ENCODE measurements at regions not wholly inside any gene's neighbourhood (a gene's known extent, or its start where the extent isn't known, plus 50 kb on each side); places are given as distances from the start of the nearest gene placed in this dataset.

- H3K27ac Mint-ChIP-seq = no peak overlapping the region
These were observed 762.1 kb upstream of the NEGR1 start for GRCh38 chr1:73044241-73045036.

DNA sequence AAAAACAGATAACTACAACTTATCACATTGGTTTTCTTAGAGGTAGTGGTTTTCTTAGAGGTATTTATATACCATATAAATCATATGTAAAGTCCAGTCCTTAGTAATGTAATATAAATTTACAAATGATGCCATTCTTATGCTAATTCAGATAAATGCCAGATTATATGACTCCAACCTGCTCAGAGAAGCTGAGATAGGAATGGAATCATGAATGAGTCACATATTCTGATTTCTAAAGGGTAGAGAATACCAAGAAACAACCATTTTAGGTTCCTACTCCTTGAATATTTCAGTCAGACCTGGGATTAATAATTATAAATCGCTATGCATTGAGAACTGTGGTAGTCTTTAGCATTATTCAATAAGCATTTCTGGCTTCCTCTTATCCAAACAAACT, 760.1 kb upstream of the NEGR1 start:
- H3K4me3 ChIP-seq (ENCODE audit: low read length) = no peak overlapping the region
- Mint-ChIP-seq H3K36me3 (no peaks in the 10 kb centered on the region), H3K27ac (no peak overlapping the region), H3K4me1 (no peaks in the 10 kb centered on the region), H3K27me3 (ENCODE audit: low read depth in 2 of 2) (no peaks in the 10 kb centered on the region), H3K9me3 (peaks cover 10 to 13% of the 10 kb centered on the region in 2 donors), H3K4me3 (no peak overlapping the region)
- H3K27ac ChIP-seq (ENCODE audit: low read length) = no peak overlapping the region
- ATAC-seq = no peak
- DNase-seq = no peak
- no peaks in the 10 kb centered on the region for H3K4me1 ChIP-seq (ENCODE audit: control insufficient read depth, insufficient read depth, low read length)
- WGBS (ENCODE audit: insufficient coverage) = no CpG with 5 or more reads among the region's 1 CpG
- no peaks in the 10 kb centered on the region for H3K36me3 ChIP-seq (ENCODE audit: control insufficient read depth, insufficient read depth, low read length)
- intact Hi-C loops (cut with micrococcal nuclease) = no loop called here
- no peaks in the 10 kb centered on the region for H3K27me3 ChIP-seq (ENCODE audit: control insufficient read depth, insufficient read depth, low read length)
- TF ChIP-seq CTCF (IDR thresholded peaks at IDR 0.05) = no peak
- no peaks in the 10 kb centered on the region for H3K9me3 ChIP-seq (ENCODE audit: control insufficient read depth, insufficient read depth, low read length)

More at GRCh38 chr1:73044241-73045036, 762.1 kb upstream of the NEGR1 start:
- Mint-ChIP-seq H3K36me3 (no peaks in the 10 kb centered on the region), H3K9me3 (peaks cover 12 to 17% of the 10 kb centered on the region in 2 donors), H3K27me3 (ENCODE audit: low read depth in 2 of 2) (no peaks in the 10 kb centered on the region), H3K4me1 (no peaks in the 10 kb centered on the region), H3K4me3 (no peak overlapping the region)
- DNase-seq (no peak), ATAC-seq (no peak)
- no peak for TF ChIP-seq CTCF (IDR thresholded peaks at IDR 0.05)
- Histone ChIP-seq H3K9me3 (ENCODE audit: control insufficient read depth, insufficient read depth, low read length) (no peaks in the 10 kb centered on the region), H3K27ac (ENCODE audit: low read length) (no peak overlapping the region), H3K4me3 (ENCODE audit: low read length) (no peak overlapping the region), H3K27me3 (ENCODE audit: control insufficient read depth, insufficient read depth, low read length) (no peaks in the 10 kb centered on the region), H3K4me1 (ENCODE audit: control insufficient read depth, insufficient read depth, low read length) (no peaks in the 10 kb centered on the region), H3K36me3 (ENCODE audit: control insufficient read depth, insufficient read depth, low read length) (no peaks in the 10 kb centered on the region)
- intact Hi-C loops (cut with micrococcal nuclease) = no loop called here
- 70% methylated on average over 4 of the region's 4 CpGs for WGBS (ENCODE audit: insufficient coverage)

- WGBS (ENCODE audit: insufficient coverage) = no CpG with 5 or more reads among the region's 1 CpG
- no peak for TF ChIP-seq CTCF (IDR thresholded peaks at IDR 0.05)
- no peaks in the 10 kb centered on the region for H3K27me3 Mint-ChIP-seq (ENCODE audit: low read depth in 2 of 2)
- no peaks in the 10 kb centered on the region for H3K36me3 Mint-ChIP-seq
- Histone ChIP-seq H3K4me3 (ENCODE audit: low read length) (no peak overlapping the region), H3K36me3 (ENCODE audit: control insufficient read depth, insufficient read depth, low read length) (no peaks in the 10 kb centered on the region), H3K27ac (ENCODE audit: low read length) (no peak overlapping the region), H3K27me3 (ENCODE audit: control insufficient read depth, insufficient read depth, low read length) (no peaks in the 10 kb centered on the region), H3K4me1 (ENCODE audit: control insufficient read depth, insufficient read depth, low read length) (no peaks in the 10 kb centered on the region), H3K9me3 (ENCODE audit: control insufficient read depth, insufficient read depth, low read length) (no peaks in the 10 kb centered on the region)
- no peak overlapping the region for H3K27ac Mint-ChIP-seq
- H3K9me3 Mint-ChIP-seq = peaks cover 6 to 8% of the 10 kb centered on the region in 2 donors
- DNase-seq (no peak), ATAC-seq (no peak)
- H3K4me3 Mint-ChIP-seq = no peak overlapping the region
- H3K4me1 Mint-ChIP-seq = no peaks in the 10 kb centered on the region
- intact Hi-C loops (cut with micrococcal nuclease) = no loop called here
These were observed 758.5 kb upstream of the NEGR1 start for GRCh38 chr1:73040811-73041210.

- Mint-ChIP-seq H3K27ac (no peak overlapping the region), H3K27me3 (ENCODE audit: low read depth in 2 of 2) (no peaks in the 10 kb centered on the region), H3K4me1 (no peaks in the 10 kb centered on the region), H3K9me3 (peaks cover 10 to 14% of the 10 kb centered on the region in 2 donors), H3K36me3 (no peaks in the 10 kb centered on the region), H3K4me3 (no peak overlapping the region)
- no peaks in the 10 kb centered on the region for H3K9me3 ChIP-seq (ENCODE audit: control insufficient read depth, insufficient read depth, low read length)
- no peak for TF ChIP-seq CTCF (IDR thresholded peaks at IDR 0.05)
- H3K36me3 ChIP-seq (ENCODE audit: control insufficient read depth, insufficient read depth, low read length) = no peaks in the 10 kb centered on the region
- H3K27ac ChIP-seq (ENCODE audit: low read length) = no peak overlapping the region
- DNase-seq (no peak), ATAC-seq (no peak)
- no peaks in the 10 kb centered on the region for H3K4me1 ChIP-seq (ENCODE audit: control insufficient read depth, insufficient read depth, low read length)
- H3K4me3 ChIP-seq (ENCODE audit: low read length) = no peak overlapping the region
- intact Hi-C loops (cut with micrococcal nuclease) = no loop called here
- 74% methylated on average over 3 of the region's 4 CpGs for WGBS (ENCODE audit: insufficient coverage)
- no peaks in the 10 kb centered on the region for H3K27me3 ChIP-seq (ENCODE audit: control insufficient read depth, insufficient read depth, low read length)
These were observed 751.9 kb upstream of the NEGR1 start for GRCh38 chr1:73034271-73034670.

Data from natural killer cell (primary cell).